ENCODE measurements at regions not wholly inside any gene's neighbourhood (a gene's known extent, or its start where the extent isn't known, plus 50 kb on each side); places are given as distances from the start of the nearest gene placed in this dataset.

DNA sequence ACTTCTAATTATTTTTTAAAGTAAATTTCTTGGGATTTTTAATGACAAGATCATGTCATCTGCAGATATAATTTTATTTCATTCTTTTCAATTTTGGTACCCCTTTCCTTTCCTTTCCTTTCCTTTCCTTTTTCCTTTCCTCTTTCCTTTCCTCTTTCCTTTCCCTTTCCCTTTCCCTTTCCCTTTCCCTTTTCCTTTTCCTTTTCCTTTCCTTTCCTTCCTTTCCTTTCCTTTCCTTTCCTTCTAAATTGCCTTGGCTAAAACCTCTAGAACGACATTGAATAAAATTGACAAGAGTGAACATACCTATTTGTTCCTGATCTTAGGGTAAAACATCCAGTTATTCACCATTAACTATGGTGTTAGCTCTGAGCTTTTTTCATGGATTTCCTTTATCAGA, 334.1 kb downstream of the NDFIP2 start:
- no peak for DNase-seq
- Histone ChIP-seq H3K4me1 (no peaks in the 10 kb centered on the region), H3K27ac (no peak overlapping the region), H3K4me3 (no peak overlapping the region), H3K9me3 (no peaks in the 10 kb centered on the region), H3K9ac (ENCODE audit: low read depth in 2 of 2, low read length in 2 of 2) (no peak overlapping the region), H3K36me3 (no peaks in the 10 kb centered on the region), H3K27me3 (no peaks in the 10 kb centered on the region)
- TF ChIP-seq, protein P1, sequence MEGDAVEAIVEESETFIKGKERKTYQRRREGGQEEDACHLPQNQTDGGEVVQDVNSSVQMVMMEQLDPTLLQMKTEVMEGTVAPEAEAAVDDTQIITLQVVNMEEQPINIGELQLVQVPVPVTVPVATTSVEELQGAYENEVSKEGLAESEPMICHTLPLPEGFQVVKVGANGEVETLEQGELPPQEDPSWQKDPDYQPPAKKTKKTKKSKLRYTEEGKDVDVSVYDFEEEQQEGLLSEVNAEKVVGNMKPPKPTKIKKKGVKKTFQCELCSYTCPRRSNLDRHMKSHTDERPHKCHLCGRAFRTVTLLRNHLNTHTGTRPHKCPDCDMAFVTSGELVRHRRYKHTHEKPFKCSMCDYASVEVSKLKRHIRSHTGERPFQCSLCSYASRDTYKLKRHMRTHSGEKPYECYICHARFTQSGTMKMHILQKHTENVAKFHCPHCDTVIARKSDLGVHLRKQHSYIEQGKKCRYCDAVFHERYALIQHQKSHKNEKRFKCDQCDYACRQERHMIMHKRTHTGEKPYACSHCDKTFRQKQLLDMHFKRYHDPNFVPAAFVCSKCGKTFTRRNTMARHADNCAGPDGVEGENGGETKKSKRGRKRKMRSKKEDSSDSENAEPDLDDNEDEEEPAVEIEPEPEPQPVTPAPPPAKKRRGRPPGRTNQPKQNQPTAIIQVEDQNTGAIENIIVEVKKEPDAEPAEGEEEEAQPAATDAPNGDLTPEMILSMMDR (IDR thresholded peaks at IDR 0.05): no peak
- intact Hi-C loops (cut with DNase I): no loop called here

DNA sequence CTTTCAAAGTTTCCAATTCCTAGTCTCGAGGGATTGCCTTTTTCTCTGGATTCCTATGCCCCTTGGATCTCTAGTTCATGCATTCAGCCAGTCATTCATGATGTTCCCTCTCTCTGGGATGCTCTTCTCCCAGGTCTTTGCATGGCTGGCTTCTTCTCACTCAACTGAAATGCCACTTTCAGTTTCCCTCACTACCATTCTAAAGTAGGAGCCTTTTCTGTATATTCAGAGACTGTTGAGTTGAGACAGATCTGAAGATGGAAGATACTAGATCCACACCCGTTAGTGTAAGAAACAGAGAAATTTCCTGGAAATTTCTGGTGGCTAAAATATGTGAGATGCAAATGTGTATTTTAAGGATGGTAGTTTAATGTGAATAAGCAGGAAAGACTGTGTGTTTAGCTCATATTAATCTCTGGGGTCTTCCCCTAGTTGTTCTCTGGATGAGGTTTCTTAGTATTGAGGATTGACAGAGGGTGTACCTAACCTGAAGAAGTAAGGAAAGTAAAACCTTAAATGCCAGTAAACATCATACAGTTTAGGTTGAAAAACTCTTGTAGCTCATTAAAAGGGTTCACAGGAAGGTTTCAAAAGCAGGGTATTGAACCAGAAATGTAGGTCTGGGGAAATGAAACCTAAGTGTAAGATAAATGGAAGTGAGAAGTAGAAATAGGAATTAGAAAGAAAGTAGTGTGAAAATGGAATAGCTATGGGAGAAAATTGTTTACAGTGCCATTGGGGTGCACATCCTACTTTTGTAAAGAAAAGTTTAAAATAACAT, 331.3 kb downstream of the NDFIP2 start:
- Histone ChIP-seq H3K4me3 (no peak overlapping the region), H3K27me3 (no peaks in the 10 kb centered on the region), H3K27ac (no peak overlapping the region), H3K9me3 (no peaks in the 10 kb centered on the region), H3K9ac (ENCODE audit: low read depth in 2 of 2, low read length in 2 of 2) (no peak overlapping the region), H3K4me1 (no peaks in the 10 kb centered on the region), H3K36me3 (no peaks in the 10 kb centered on the region)
- no peak for DNase-seq
- intact Hi-C loops (cut with DNase I): no loop called here
- TF ChIP-seq, protein P1 (IDR thresholded peaks at IDR 0.05): no peak

DNA sequence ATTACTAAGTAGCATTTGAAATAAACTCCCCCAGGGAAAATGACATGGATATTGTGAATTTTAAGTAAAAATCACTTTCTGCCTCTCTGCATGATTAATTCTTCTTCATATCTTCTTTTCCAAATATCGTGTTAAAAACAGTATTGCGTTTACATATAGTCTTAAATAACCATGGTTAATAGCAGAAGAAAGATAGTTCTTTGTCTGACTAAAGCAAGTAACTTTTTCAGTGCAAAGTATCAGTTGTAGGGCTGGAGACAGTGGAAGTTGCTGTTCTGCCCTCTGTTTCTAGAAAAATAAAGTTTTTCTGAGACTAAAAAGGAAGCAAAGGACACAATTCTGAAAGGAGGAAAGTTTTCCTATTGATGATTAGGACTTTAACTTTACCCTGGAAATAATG, 330.2 kb downstream of the NDFIP2 start:
- intact Hi-C loops (cut with DNase I): no loop called here
- TF ChIP-seq, protein P1 (IDR thresholded peaks at IDR 0.05): no peak
- Histone ChIP-seq H3K4me3 (no peak overlapping the region), H3K9me3 (no peaks in the 10 kb centered on the region), H3K4me1 (no peaks in the 10 kb centered on the region), H3K36me3 (no peaks in the 10 kb centered on the region), H3K9ac (ENCODE audit: low read depth in 2 of 2, low read length in 2 of 2) (no peak overlapping the region), H3K27me3 (no peaks in the 10 kb centered on the region), H3K27ac (no peak overlapping the region)
- DNase-seq: no peak

DNA sequence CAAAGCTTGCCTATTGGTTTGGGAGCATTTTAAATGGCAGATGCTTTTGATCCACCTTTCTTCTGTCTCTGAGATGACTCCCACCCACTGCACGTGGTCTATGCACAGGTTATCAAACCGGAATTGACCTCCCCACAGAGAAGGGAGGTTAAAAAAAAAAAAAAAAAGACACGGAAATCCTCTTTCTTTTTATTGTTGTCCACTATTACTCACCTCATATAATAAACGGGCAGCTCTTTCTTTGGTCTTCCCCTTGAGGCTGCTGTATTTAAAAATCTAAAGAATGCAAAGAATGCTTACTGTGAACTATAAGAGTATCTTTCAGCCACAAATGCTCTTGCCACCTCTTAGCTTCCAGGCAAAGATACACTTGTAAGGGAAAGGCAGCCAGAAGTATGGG, 329.7 kb downstream of the NDFIP2 start:
- intact Hi-C loops (cut with DNase I): no loop called here
- DNase-seq: no peak
- TF ChIP-seq, protein P1 (IDR thresholded peaks at IDR 0.05): no peak
- no peaks in the 10 kb centered on the region for H3K9me3 ChIP-seq
- H3K36me3 ChIP-seq: no peaks in the 10 kb centered on the region
- H3K27ac ChIP-seq: no peak overlapping the region
- no peak overlapping the region for H3K4me3 ChIP-seq
- H3K27me3 ChIP-seq: no peaks in the 10 kb centered on the region
- H3K9ac ChIP-seq (ENCODE audit: low read depth in 2 of 2, low read length in 2 of 2): no peak overlapping the region
- no peaks in the 10 kb centered on the region for H3K4me1 ChIP-seq

DNA sequence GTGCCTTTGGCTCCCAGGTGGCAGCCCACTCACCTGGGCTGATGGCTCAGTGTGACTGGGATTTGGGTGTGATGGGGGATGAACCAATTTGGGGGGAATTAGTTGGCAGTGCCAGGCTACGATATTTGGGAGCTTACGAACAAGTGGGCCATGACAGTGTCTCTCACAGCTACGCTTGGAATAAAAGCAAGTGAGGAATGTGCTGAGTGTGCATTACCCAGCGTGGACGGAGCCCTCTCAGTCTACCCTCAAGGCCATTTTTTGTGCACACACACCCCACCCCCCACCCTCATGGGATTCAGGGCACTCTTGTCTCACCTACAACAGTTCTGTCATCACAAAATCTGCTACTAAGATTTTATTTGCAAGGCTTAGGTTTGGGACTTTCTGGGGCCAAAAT, 329.1 kb downstream of the NDFIP2 start:
- intact Hi-C loops (cut with DNase I): no loop called here
- H3K4me1 ChIP-seq: no peaks in the 10 kb centered on the region
- no peak overlapping the region for H3K27ac ChIP-seq
- H3K9me3 ChIP-seq: no peaks in the 10 kb centered on the region
- no peak overlapping the region for H3K9ac ChIP-seq (ENCODE audit: low read depth in 2 of 2, low read length in 2 of 2)
- TF ChIP-seq, protein P1 (IDR thresholded peaks at IDR 0.05): no peak
- no peaks in the 10 kb centered on the region for H3K27me3 ChIP-seq
- DNase-seq: no peak
- no peaks in the 10 kb centered on the region for H3K36me3 ChIP-seq
- no peak overlapping the region for H3K4me3 ChIP-seq

Measured in colonic mucosa (tissue), 4 donors.